HS-5 (cell line): ENCODE measurements at regions not wholly inside any gene's neighbourhood (a gene's known extent, or its start where the extent isn't known, plus 50 kb on each side); places are given as distances from the start of the nearest gene placed in this dataset.
A peak's percentile ranks its signal among the peaks of the same experiment; 100 is the strongest.

Experiments
- DNase-seq: peaks from one replicate; pipeline ENCODE4 v3.0.0-alpha.2; 2012; ENCODE audit warnings: low read depth

DNA sequence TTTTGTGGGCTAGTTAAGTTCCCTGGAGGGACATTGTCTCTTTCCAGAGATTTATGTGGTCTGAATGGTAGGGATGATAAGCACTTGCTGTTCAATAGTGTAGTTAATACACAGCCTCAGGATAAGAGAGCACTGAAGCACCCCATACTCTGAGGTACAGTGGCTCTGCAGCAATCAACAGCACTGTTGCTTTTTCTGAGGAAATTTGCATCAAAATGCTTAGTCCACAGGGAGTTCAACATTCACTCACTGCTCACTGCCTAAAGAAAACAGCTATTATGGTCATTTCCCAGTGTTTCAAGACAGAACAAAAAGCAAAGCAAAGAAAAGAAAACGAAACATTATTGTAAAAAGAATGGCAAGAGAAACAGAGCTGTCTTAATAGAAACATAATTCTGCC, 441.9 kb downstream of the PLOD2 start:
- no peak for DNase-seq

DNA sequence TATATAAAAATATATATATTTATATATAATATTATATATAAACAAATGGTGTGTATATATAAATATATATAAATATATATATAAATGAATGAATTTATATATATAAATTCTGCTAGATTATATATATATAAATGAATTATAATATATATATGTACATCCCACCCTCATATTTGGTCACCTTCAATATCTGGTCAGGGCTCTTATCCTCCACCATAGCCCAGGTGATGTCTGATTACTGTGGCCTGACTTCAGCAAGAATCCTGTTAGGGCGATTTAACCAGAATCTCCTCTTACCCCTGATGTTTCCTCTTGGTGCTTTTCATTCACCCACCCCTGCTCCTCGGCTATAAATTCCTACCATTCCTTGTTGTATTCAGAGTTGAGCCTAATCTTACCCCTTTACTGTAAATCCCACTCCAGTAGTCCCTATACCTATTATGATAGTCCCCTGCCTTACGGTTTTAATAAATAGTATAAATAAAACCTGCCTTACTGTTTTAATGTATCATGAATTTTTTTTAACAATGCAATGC, 439.6 kb downstream of the PLOD2 start:
- DNase-seq, result no peak

GRCh38 chr3:145721815-145722214, 439.2 kb downstream of the PLOD2 start:
- no peak for DNase-seq

DNA sequence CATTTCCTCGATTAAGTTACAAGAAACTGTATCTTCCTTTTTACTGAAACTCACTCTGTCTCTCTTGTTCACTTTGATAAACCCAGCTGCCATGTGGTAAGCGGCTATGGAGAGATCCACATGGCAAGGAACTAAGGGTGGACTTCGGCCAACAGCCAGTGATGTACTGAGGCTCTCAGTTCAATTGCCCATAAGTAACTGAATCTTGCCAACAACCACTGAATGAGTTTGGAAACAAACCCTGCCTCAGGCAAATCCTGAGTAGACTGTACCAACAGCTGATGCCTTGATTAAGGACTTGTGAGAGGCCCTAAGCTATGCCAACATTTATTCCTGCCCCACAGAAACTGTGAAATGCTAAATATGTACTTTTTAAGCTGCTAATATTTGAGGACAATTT, 433.5 kb downstream of the PLOD2 start:
- DNase-seq, result no peak

DNA sequence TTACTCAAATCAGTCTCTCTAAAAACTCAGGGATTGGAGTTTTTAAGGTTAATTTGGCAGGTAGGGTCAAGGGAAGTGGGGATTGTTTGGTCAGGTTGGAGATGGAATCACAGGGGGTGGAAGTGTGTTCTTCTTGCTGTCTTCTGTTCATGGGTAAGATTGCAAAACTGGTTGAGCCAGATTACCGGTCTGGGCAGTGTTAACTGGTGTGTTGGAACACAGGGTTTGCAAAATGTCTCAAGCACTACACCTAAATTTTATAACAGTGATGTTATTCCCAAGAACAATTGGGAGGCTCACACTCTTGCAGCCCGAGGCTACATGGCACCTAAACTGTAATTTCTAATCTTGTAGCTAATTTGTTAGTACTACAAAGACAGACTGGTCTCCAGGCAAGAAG, 425.4 kb downstream of the PLOD2 start:
- DNase-seq, result no peak

GRCh38 chr3:145737952-145738351, 423.0 kb downstream of the PLOD2 start:
- no peak for DNase-seq

GRCh38 chr3:145739926-145740325, 421.1 kb downstream of the PLOD2 start:
- DNase-seq, result peak; percentile 39

DNA sequence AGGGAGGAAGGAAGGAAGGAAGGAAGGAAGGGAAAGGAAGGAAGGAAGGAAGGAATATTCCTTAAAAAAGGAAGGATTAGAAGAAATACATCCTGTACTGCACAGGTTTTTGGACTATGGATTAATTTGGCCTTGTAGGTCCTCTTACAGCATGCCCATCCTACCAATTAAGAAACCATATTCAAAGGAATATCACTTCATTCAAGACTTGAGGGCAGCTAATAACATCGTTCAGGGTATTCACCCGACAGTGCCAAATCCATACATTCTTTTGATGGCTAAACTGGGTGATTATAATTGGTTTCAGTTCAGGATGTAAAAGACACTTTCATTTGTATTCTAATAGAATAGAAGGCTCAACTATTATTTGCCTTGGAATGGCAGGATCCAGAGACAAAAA, 410.3 kb downstream of the PLOD2 start:
- no peak for DNase-seq

DNA sequence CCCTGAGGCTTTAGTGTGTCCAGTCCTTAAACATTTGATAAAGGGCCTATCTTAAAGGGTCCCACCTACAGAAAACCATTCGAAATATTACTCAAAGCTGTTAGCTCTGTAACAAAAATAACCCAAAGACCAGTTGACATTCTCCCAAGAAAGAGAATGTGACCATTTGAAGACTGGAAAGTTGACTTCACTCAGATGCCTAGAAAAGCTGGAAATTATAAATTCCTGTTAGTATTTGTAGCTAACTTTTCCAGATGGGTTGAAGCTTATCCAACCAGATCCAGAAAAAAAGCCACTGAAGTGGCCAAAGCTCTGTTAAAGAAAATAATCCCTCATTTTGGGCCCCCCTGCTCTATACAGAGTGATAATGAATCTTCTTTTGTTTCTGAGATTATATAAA, 408.4 kb downstream of the PLOD2 start:
- no peak for DNase-seq

- no peak for DNase-seq
Observed at GRCh38 chr3:145754605-145755289, 406.2 kb downstream of the PLOD2 start.

DNA sequence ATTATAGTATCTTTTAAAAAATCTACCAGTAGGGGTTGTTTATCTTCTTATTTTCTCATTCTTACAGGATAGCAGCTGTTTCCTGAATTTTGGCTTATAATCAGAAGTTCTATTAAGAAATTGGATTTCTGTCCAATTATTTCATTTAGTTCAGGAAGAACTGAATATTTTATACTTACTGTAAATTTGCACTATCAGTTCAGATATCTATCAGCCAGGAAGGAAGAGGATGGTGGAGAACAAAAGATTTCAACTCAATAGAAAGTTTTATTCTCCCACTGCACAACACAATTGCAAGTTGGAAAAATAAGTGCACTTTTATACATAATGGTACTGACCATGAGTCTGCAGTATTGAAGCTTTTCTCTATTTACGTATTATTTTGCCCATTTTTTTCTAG, 400.9 kb downstream of the PLOD2 start:
- DNase-seq, result no peak

DNA sequence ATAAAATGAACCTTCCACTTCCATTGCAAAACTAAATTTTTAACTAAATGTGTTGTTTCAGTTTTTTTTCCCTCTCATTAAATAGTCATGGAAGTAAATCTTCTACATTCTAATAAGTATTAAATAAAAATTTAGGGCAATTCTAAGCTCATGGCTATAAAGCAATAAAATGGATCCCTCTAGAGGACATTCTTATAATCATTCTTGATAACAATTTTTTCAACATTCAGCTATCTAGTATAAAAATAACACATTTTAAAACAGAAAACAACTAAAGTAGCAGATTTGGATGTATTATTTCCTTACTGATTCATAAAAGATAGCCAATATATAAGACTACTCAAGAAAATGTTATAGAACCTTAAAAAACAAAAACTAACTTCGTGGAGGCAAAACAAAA, 393.1 kb downstream of the PLOD2 start:
- no peak for DNase-seq

GRCh38 chr3:145776782-145777408, 384.1 kb downstream of the PLOD2 start:
- peak; percentile 24 for DNase-seq

GRCh38 chr3:145780301-145780700, 380.7 kb downstream of the PLOD2 start:
- no peak for DNase-seq

DNA sequence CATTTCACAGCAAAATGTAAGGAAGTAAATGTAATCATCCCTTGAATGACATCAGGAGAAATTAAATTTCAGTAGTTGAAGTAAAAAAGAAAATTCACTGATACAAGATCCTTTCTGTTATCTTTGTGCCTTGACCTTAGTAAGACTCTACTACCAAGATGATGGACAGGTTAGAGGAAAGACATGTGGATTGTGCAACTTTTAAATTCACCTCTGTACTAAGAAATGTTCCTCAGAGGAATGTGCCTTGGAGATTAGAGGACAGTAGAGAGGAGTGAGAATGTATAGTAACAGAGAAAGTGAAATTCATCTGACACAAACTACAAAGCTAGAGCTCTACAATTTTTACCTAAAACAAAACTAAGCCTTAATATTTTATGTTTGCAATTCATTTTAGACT, 375.3 kb downstream of the PLOD2 start:
- no peak for DNase-seq

- DNase-seq, result no peak
Observed at GRCh38 chr3:145798007-145798406, 363.0 kb downstream of the PLOD2 start.

- no peak for DNase-seq
Observed at GRCh38 chr3:145798696-145799537, 362.1 kb downstream of the PLOD2 start.

DNA sequence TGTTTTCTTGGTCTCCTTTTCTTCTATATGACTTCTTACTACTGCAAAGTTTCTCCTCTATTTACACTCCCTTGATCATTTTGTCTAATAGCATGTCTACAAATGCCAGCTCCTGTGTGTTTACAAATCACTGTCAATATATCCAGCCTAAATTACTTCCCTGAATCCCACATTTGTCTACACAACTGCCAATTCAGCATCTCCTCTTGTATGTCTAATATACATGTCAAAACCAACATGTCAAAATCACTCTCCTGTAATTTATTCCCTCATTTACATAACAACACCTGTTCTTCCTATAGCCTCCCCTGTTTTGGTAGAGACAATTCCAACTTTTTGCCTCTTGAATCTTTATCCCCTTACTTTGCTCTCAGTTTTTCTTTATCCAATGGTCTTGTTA, 359.3 kb downstream of the PLOD2 start:
- DNase-seq, result no peak

GRCh38 chr3:145807990-145808389, 353.0 kb downstream of the PLOD2 start:
- DNase-seq, result peak; percentile 2

DNA sequence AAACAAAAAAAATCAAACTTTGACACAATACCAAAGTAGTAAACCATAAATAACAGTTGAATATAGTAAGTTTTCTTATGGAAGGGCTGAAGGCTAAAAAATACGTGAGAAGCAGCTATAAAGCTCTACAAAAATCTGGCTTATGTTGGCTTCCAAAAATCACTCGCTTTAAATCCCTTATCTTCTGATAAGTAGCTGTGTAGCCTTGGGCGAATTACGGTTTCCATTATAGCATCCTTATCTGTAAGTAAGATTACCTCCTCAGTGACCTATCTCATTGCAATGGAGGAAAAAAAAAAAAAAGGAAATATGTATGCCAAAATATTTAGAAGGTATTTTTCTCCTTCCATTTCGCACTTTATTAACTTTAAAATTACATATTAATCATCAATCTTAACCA, 348.6 kb downstream of the PLOD2 start:
- no peak for DNase-seq

GRCh38 chr3:145815707-145816413, 345.1 kb downstream of the PLOD2 start:
- DNase-seq, result no peak

GRCh38 chr3:145817870-145818483, 343.0 kb downstream of the PLOD2 start:
- no peak for DNase-seq
